Bronchial epithelial cell (primary cell): ENCODE measurements at regions not wholly inside any gene's neighbourhood (a gene's known extent, or its start where the extent isn't known, plus 50 kb on each side); places are given as distances from the start of the nearest gene placed in this dataset.
A peak's percentile ranks its signal among the peaks of the same experiment; 100 is the strongest.

Source experiments
- DNase-seq: peaks from one replicate; pipeline ENCODE4 v3.0.0-alpha.2; 2010; ENCODE audit warnings: low read depth
- FAIRE-seq: peaks from 2 replicates; lab custom pipeline; 2011; peaks lifted over from hg19 to GRCh38; lab: Jason Lieb, UNC
- H3K27me3 ChIP-seq: 2 replicates; pipeline ENCODE4 v1.5.1; 2011; ENCODE audit warnings: low read length; ENCODE audit not compliant: control insufficient read depth, insufficient read depth
- H3K36me3 ChIP-seq: 2 replicates; pipeline ENCODE4 v1.5.1; 2011; ENCODE audit warnings: low read length; ENCODE audit not compliant: control insufficient read depth, insufficient read depth
- H3K4me3 ChIP-seq: 2 replicates; pipeline ENCODE4 v1.5.1; 2011; ENCODE audit warnings: mild to moderate bottlenecking, low read depth, low read length, control low read depth
- CTCF ChIP-seq: IDR thresholded peaks from 2 replicates; pipeline ENCODE4 v1.5.1; 2011; ENCODE audit warnings: mild to moderate bottlenecking, moderate library complexity, low read length, control low read depth, inconsistent platforms; ENCODE audit not compliant: insufficient read depth, severe bottlenecking

GRCh38 chr10:57221674-57222073 is 860.6 kb upstream of the ZWINT start:
- FAIRE-seq (no peak), DNase-seq (no peak)
- no peak for TF ChIP-seq CTCF
- Histone ChIP-seq H3K36me3 (no peaks in the 10 kb centered on the region), H3K27me3 (no peaks in the 10 kb centered on the region), H3K4me3 (no peak overlapping the region)

- H3K4me3 ChIP-seq = no peak overlapping the region
- H3K27me3 ChIP-seq = no peaks in the 10 kb centered on the region
- no peak for TF ChIP-seq CTCF
- no peaks in the 10 kb centered on the region for H3K36me3 ChIP-seq
- DNase-seq = peak; percentile 12
- FAIRE-seq = no peak
These were observed 857.3 kb upstream of the ZWINT start for GRCh38 chr10:57218382-57218781.

- Histone ChIP-seq H3K4me3 (no peak overlapping the region), H3K27me3 (no peaks in the 10 kb centered on the region), H3K36me3 (no peaks in the 10 kb centered on the region)
- DNase-seq (no peak), FAIRE-seq (no peak)
- no peak for TF ChIP-seq CTCF
These were observed 841.3 kb upstream of the ZWINT start for GRCh38 chr10:57202356-57202755.

- Histone ChIP-seq H3K36me3 (no peaks in the 10 kb centered on the region), H3K27me3 (no peaks in the 10 kb centered on the region), H3K4me3 (no peak overlapping the region)
- TF ChIP-seq CTCF = no peak
- DNase-seq = no peak
- no peak for FAIRE-seq
These were observed 827.8 kb upstream of the ZWINT start for GRCh38 chr10:57188846-57189245.

GRCh38 chr10:57186201-57186600 is 825.1 kb upstream of the ZWINT start:
- DNase-seq (no peak), FAIRE-seq (no peak)
- no peak for TF ChIP-seq CTCF
- Histone ChIP-seq H3K4me3 (no peak overlapping the region), H3K27me3 (no peaks in the 10 kb centered on the region), H3K36me3 (no peaks in the 10 kb centered on the region)

GRCh38 chr10:57169597-57169996 is 808.5 kb upstream of the ZWINT start:
- TF ChIP-seq CTCF = no peak
- no peak overlapping the region for H3K4me3 ChIP-seq
- FAIRE-seq (no peak), DNase-seq (no peak)
- no peaks in the 10 kb centered on the region for H3K27me3 ChIP-seq
- no peaks in the 10 kb centered on the region for H3K36me3 ChIP-seq
